SU-DHL-6 (cell line): ENCODE measurements at regions not wholly inside any gene's neighbourhood (a gene's known extent, or its start where the extent isn't known, plus 50 kb on each side); places are given as distances from the start of the nearest gene placed in this dataset.

Experiments
- H2AFZ ChIP-seq: fragments of 200-600 bp; sonication (generic); 2 replicates; pipeline ENCODE4 v1.6.1; 2014; ENCODE audit warnings: low read depth, mild to moderate bottlenecking, moderate library complexity, mixed read lengths, antibody characterized with exemption, low read length; ENCODE audit not compliant: severe bottlenecking
- H3F3A ChIP-seq: fragments of 200-600 bp; shearing (Covaris generic); 2 replicates; pipeline ENCODE4 v1.6.0; 2016; ENCODE audit warnings: antibody characterized with exemption, mild to moderate bottlenecking; ENCODE audit not compliant: insufficient read depth
- H3K27ac ChIP-seq: fragments of 200-600 bp; sonication (generic); 2 replicates; pipeline ENCODE4 v1.5.1; 2016; ENCODE audit warnings: low read depth, mild to moderate bottlenecking, low read length, moderate library complexity, mixed read lengths
- H3K27me3 ChIP-seq: fragments of 200-600 bp; sonication (generic), shearing (Covaris generic); 2 replicates; pipeline ENCODE4 v1.6.0; 2014; ENCODE audit warnings: mild to moderate bottlenecking, low read length
- H3K36me3 ChIP-seq: fragments of 200-600 bp; sonication (generic); 2 replicates; pipeline ENCODE4 v1.6.1; 2014; ENCODE audit warnings: mild to moderate bottlenecking, low read length, mixed read lengths
- H3K4me2 ChIP-seq: fragments of 300-600, 200-600 bp; shearing (Covaris generic), sonication (generic); 2 replicates; pipeline ENCODE4 v1.6.0; 2014; ENCODE audit warnings: low read length, low read depth, mild to moderate bottlenecking; ENCODE audit not compliant: poor library complexity, severe bottlenecking
- H3K4me3 ChIP-seq: fragments of 200-600 bp; sonication (generic); 2 replicates; pipeline ENCODE4 v1.5.1; 2014; ENCODE audit warnings: antibody characterized with exemption, low read length, mild to moderate bottlenecking, mixed read lengths; ENCODE audit not compliant: insufficient read depth, poor library complexity, severe bottlenecking
- H3K79me2 ChIP-seq: fragments of 200-600 bp; sonication (generic); 2 replicates; pipeline ENCODE4 v1.6.1; 2014; ENCODE audit warnings: mild to moderate bottlenecking, low read length, moderate library complexity; ENCODE audit not compliant: insufficient read depth
- H3K9ac ChIP-seq: fragments of 200-600 bp; sonication (generic); 2 replicates; pipeline ENCODE4 v1.7.0; 2014; ENCODE audit warnings: mild to moderate bottlenecking, low read length
- H3K9me2 ChIP-seq: fragments of 200-600 bp; sonication (generic); replicated peaks from 2 replicates; pipeline ENCODE4 v1.6.1; 2014; ENCODE audit warnings: low read length; ENCODE audit not compliant: insufficient read depth
- H3K9me3 ChIP-seq: fragments of 200-600 bp; sonication (generic); 2 replicates; pipeline ENCODE4 v1.6.1; 2014; ENCODE audit warnings: low read length, mixed read lengths; ENCODE audit not compliant: insufficient read depth
- H4K20me1 ChIP-seq: fragments of 200-600 bp; sonication (generic); 2 replicates; pipeline ENCODE4 v1.6.1; 2014; ENCODE audit warnings: low read depth, mild to moderate bottlenecking, antibody characterized with exemption, low read length, moderate library complexity, mixed read lengths
- EZH2phosphoT487 ChIP-seq: fragments of 200-600 bp; sonication (generic), shearing (Covaris generic); conservative IDR thresholded peaks from 2 replicates; pipeline ENCODE4 v1.6.1; 2018; ENCODE audit warnings: mild to moderate bottlenecking, antibody characterized with exemption, low read length, moderate library complexity, mixed read lengths
- TF ChIP-seq, protein P1 (sequence below): fragments of 200-600 bp; sonication (generic); IDR thresholded peaks from one replicate; pipeline ENCODE4 v1.5.1; 2017; ENCODE audit warnings: antibody characterized with exemption, mild to moderate bottlenecking, low read length, moderate library complexity; ENCODE audit not compliant: insufficient read depth, poor library complexity, severe bottlenecking

DNA sequence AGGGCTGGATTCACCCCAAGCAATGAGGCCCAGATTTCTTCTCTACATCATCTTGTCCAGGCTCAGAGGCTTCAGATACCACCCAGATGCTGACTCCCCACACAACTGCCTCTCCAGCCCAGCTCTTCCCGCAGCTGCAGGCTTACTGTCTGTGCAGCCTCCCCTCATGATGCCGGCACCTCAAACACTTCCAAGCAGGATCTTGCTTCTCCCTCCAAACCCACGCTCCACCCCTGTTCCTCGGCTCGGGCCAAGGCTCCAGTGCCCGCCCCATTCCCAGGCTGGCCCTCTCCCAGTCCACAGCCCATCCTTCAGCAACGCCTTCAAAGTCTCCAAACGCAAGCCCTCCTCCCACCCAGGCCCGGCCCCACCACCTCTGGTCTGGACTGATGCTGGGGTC lies 159.2 kb upstream of the LINGO1 start:
- Histone ChIP-seq H3K9me2 (no peaks in the 10 kb centered on the region), H3K36me3 (no peaks in the 10 kb centered on the region), H3K9ac (no peak overlapping the region), H3F3A (no peaks in the 10 kb centered on the region), H3K27ac (no peak overlapping the region), H3K4me3 (no peak overlapping the region), H3K27me3 (no peaks in the 10 kb centered on the region), H3K9me3 (no peaks in the 10 kb centered on the region), H3K4me2 (no peak overlapping the region), H4K20me1 (no peaks in the 10 kb centered on the region), H2AFZ (no peak overlapping the region), H3K79me2 (no peaks in the 10 kb centered on the region)
- TF ChIP-seq, protein P1, sequence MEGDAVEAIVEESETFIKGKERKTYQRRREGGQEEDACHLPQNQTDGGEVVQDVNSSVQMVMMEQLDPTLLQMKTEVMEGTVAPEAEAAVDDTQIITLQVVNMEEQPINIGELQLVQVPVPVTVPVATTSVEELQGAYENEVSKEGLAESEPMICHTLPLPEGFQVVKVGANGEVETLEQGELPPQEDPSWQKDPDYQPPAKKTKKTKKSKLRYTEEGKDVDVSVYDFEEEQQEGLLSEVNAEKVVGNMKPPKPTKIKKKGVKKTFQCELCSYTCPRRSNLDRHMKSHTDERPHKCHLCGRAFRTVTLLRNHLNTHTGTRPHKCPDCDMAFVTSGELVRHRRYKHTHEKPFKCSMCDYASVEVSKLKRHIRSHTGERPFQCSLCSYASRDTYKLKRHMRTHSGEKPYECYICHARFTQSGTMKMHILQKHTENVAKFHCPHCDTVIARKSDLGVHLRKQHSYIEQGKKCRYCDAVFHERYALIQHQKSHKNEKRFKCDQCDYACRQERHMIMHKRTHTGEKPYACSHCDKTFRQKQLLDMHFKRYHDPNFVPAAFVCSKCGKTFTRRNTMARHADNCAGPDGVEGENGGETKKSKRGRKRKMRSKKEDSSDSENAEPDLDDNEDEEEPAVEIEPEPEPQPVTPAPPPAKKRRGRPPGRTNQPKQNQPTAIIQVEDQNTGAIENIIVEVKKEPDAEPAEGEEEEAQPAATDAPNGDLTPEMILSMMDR, result no peak
- TF ChIP-seq EZH2phosphoT487, result no peak

GRCh38 chr15:77790481-77790880 lies 157.8 kb upstream of the LINGO1 start:
- H3K9me3 ChIP-seq, result no peaks in the 10 kb centered on the region
- H3K4me3 ChIP-seq, result no peak overlapping the region
- H3K36me3 ChIP-seq, result no peaks in the 10 kb centered on the region
- H3K9ac ChIP-seq, result no peak overlapping the region
- H3K27me3 ChIP-seq, result no peaks in the 10 kb centered on the region
- no peaks in the 10 kb centered on the region for H3K79me2 ChIP-seq
- no peaks in the 10 kb centered on the region for H4K20me1 ChIP-seq
- H3F3A ChIP-seq, result no peaks in the 10 kb centered on the region
- no peak for TF ChIP-seq EZH2phosphoT487
- TF ChIP-seq, protein P1, result no peak
- no peaks in the 10 kb centered on the region for H3K9me2 ChIP-seq
- H2AFZ ChIP-seq, result no peak overlapping the region
- H3K27ac ChIP-seq, result no peak overlapping the region
- no peak overlapping the region for H3K4me2 ChIP-seq

DNA sequence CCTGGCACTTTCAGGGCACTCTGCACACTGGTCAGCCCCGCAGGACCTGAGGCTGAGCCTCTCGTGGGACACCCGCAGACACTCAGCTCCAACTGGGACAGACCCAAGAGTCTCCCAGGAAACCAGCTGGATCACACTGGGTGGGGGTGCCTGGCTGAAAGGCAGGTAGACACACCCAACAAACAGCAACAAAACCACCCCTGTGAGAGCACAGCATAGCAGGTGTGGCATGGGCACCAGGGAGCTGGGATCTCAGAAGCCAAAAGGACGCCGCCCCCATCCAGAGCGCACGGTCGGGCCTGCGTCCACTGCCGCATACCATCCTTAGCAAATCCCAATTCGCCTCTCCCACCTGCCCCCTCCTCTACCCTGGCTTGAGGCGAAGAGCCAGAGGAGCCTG lies 154.2 kb upstream of the LINGO1 start:
- no peaks in the 10 kb centered on the region for H4K20me1 ChIP-seq
- H3K79me2 ChIP-seq, result no peaks in the 10 kb centered on the region
- H3K4me2 ChIP-seq, result no peak overlapping the region
- no peaks in the 10 kb centered on the region for H3K9me2 ChIP-seq
- H3K27me3 ChIP-seq, result no peaks in the 10 kb centered on the region
- no peak overlapping the region for H3K4me3 ChIP-seq
- no peak overlapping the region for H3K27ac ChIP-seq
- no peak for TF ChIP-seq EZH2phosphoT487
- TF ChIP-seq, protein P1, result no peak
- H3K9ac ChIP-seq, result no peak overlapping the region
- H3K9me3 ChIP-seq, result no peaks in the 10 kb centered on the region
- no peak overlapping the region for H2AFZ ChIP-seq
- H3F3A ChIP-seq, result no peaks in the 10 kb centered on the region
- no peaks in the 10 kb centered on the region for H3K36me3 ChIP-seq
